ENCODE measurements at regions not wholly inside any gene's neighbourhood (a gene's known extent, or its start where the extent isn't known, plus 50 kb on each side); places are given as distances from the start of the nearest gene placed in this dataset.

DNA sequence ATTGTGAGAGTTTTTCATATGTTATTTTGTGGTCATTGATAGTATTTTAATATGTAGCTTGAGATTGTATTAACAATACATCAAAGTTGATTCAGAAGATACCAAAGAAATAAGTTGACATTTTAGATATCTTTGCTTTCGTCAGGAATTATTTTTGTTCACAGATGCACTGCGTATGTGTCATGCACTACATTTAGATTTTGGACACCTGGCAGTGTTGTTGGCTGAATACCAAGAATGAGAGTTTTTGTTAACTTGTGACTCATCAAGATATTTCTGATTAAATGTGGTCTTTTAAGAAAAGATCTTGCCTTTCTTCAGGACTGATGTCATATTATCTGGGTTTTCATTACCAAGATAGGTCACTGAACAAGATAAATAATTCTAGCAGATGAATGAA, 633.4 kb downstream of the CENPC start:
- TF ChIP-seq TCF12 (IDR thresholded peaks at IDR 0.05; ENCODE audit: low read depth) (no peak), NFIC (IDR thresholded peaks at IDR 0.05) (peak; percentile 41; the same call in 1 of the 2 replicates)

DNA sequence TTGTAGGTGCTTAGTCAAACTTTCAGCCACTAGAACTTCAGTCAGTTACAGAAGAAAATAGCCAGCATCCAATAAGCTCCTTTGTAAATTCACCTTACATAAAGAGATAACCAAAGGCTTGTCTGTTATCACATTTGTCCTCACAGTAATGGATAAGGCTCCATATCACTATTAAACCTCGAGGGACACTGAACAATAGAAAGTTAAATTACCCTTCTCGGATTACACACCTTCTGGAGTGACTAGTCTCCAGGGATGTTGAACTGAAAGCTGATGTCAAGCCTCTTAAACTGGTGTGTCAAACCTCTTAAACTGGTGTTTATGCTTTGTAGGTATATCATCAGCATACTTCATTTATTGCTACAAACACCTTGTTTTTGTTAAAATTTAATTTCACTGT, 639.0 kb downstream of the CENPC start:
- no peak for TF ChIP-seq FOXM1 (IDR thresholded peaks at IDR 0.05; ENCODE audit: borderline replicate concordance, low read depth)
- TF ChIP-seq EGR1 (IDR thresholded peaks at IDR 0.05) = no peak
- TF ChIP-seq TCF12 (IDR thresholded peaks at IDR 0.05; ENCODE audit: low read depth) = no peak
- TF ChIP-seq EP300 (IDR thresholded peaks at IDR 0.05; ENCODE audit: borderline replicate concordance) = no peak
- no peak for TF ChIP-seq TAF1 (IDR thresholded peaks at IDR 0.05; ENCODE audit: low read depth)

DNA sequence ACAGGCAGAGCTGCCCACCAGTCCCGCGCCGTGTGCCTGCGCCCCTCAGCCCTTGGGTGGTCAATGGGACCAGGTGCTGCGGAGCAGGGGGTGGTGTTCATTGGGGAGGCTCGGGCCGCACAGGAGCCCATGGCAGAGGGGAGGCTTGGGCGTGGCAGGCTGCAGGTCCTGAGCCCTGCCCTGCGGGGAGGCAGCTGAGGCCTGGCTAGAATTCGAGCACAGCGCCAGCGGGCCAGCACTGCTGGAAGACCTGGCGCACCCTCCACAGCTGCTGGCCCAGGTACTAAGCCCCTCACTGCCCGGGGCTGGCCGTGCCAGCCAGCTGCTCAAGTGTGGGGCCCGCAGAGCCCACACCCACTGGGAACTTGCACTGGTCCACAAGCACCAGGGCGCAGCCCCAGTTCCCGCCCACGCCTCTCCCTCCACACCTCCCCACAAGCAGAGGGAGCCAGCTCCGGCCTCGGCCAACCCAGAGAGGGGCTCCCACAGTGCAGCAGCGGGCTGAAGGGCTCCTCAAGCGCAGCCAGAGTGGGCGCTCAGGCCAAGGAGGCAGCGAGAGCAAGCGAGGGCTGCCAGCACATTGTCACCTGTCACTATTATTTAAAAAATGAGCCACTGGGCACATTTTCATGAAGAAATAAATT, 645.8 kb downstream of the CENPC start:
- no peak for TF ChIP-seq RAD21 (IDR thresholded peaks at IDR 0.05; ENCODE audit: low read depth)
- no peak for TF ChIP-seq TCF12 (IDR thresholded peaks at IDR 0.05; ENCODE audit: low read depth)
- TF ChIP-seq CEBPB (IDR thresholded peaks at IDR 0.05) = no peak
- no peak for TF ChIP-seq YY1 (IDR thresholded peaks at IDR 0.05; ENCODE audit: low read depth)
- no peak for TF ChIP-seq CREB1 (IDR thresholded peaks at IDR 0.05; ENCODE audit: low read depth)
- no peak for TF ChIP-seq ZBTB7A (IDR thresholded peaks at IDR 0.05; ENCODE audit: low read depth)
- no peak for TF ChIP-seq NFIC (IDR thresholded peaks at IDR 0.05)
- TF ChIP-seq FOXM1 (IDR thresholded peaks at IDR 0.05; ENCODE audit: borderline replicate concordance, low read depth) = no peak
- TF ChIP-seq, protein P1, sequence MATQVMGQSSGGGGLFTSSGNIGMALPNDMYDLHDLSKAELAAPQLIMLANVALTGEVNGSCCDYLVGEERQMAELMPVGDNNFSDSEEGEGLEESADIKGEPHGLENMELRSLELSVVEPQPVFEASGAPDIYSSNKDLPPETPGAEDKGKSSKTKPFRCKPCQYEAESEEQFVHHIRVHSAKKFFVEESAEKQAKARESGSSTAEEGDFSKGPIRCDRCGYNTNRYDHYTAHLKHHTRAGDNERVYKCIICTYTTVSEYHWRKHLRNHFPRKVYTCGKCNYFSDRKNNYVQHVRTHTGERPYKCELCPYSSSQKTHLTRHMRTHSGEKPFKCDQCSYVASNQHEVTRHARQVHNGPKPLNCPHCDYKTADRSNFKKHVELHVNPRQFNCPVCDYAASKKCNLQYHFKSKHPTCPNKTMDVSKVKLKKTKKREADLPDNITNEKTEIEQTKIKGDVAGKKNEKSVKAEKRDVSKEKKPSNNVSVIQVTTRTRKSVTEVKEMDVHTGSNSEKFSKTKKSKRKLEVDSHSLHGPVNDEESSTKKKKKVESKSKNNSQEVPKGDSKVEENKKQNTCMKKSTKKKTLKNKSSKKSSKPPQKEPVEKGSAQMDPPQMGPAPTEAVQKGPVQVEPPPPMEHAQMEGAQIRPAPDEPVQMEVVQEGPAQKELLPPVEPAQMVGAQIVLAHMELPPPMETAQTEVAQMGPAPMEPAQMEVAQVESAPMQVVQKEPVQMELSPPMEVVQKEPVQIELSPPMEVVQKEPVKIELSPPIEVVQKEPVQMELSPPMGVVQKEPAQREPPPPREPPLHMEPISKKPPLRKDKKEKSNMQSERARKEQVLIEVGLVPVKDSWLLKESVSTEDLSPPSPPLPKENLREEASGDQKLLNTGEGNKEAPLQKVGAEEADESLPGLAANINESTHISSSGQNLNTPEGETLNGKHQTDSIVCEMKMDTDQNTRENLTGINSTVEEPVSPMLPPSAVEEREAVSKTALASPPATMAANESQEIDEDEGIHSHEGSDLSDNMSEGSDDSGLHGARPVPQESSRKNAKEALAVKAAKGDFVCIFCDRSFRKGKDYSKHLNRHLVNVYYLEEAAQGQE (IDR thresholded peaks at IDR 0.05; ENCODE audit: low read depth) = no peak
- TF ChIP-seq, protein P2, sequence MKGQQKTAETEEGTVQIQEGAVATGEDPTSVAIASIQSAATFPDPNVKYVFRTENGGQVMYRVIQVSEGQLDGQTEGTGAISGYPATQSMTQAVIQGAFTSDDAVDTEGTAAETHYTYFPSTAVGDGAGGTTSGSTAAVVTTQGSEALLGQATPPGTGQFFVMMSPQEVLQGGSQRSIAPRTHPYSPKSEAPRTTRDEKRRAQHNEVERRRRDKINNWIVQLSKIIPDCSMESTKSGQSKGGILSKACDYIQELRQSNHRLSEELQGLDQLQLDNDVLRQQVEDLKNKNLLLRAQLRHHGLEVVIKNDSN (IDR thresholded peaks at IDR 0.05) = no peak
- TF ChIP-seq TAF1 (IDR thresholded peaks at IDR 0.05; ENCODE audit: low read depth) = no peak

DNA sequence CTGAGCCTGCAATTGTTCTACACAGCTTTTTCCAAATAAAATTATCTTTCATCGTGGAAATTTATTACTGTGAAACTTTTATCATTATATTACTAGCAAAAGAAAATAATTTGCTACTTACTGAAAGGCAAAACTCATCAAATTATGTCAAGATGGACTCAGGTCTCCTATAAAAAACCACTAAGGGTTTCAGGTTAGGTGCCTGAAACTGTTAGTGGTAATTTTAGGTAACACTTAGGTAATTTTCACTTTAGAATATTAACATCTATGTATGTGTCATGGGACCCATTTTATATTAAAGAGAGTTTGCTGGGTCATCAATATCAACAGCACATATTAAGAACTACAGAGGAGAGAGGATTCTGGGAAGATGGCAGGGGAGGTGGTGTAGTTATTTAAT, 651.5 kb downstream of the CENPC start:
- TF ChIP-seq EGR1 (IDR thresholded peaks at IDR 0.05) (no peak), TAF1 (IDR thresholded peaks at IDR 0.05; ENCODE audit: low read depth) (no peak), TEAD4 (IDR thresholded peaks at IDR 0.05) (no peak), RAD21 (IDR thresholded peaks at IDR 0.05; ENCODE audit: low read depth) (no peak), ZBTB7A (IDR thresholded peaks at IDR 0.05; ENCODE audit: low read depth) (no peak), YY1 (IDR thresholded peaks at IDR 0.05; ENCODE audit: low read depth) (no peak), FOXM1 (IDR thresholded peaks at IDR 0.05; ENCODE audit: borderline replicate concordance, low read depth) (no peak), CREB1 (IDR thresholded peaks at IDR 0.05; ENCODE audit: low read depth) (no peak), NFIC (IDR thresholded peaks at IDR 0.05) (no peak), CEBPB (IDR thresholded peaks at IDR 0.05) (no peak), EP300 (IDR thresholded peaks at IDR 0.05; ENCODE audit: borderline replicate concordance) (no peak), TCF12 (IDR thresholded peaks at IDR 0.05; ENCODE audit: low read depth) (no peak)
- TF ChIP-seq, protein P2 (IDR thresholded peaks at IDR 0.05) = no peak
- TF ChIP-seq, protein P3, sequence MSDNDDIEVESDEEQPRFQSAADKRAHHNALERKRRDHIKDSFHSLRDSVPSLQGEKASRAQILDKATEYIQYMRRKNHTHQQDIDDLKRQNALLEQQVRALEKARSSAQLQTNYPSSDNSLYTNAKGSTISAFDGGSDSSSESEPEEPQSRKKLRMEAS (IDR thresholded peaks at IDR 0.05) = no peak
- TF ChIP-seq, protein P1 (IDR thresholded peaks at IDR 0.05; ENCODE audit: low read depth) = no peak

DNA sequence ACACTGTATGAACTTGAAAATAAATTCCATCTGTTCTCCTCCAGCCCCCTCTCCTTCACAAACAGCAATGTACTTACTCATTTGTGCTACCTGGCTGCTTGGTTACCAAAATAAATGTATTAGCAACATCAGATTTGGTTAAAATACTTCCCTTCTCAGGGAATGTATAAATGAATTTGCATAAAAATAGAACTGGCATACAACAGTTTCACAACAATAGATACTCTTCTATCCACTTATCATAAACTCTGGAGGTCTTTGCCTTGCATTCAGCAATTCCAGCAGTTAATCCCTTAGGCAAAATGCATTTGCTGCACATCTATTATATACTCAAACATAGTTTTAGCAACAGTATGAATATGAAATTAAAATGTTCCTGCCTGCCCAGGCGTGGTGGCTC, 658.2 kb downstream of the CENPC start:
- no peak for TF ChIP-seq YY1 (IDR thresholded peaks at IDR 0.05; ENCODE audit: low read depth)
- TF ChIP-seq, protein P2 (IDR thresholded peaks at IDR 0.05) = no peak
- TF ChIP-seq CREB1 (IDR thresholded peaks at IDR 0.05; ENCODE audit: low read depth) = no peak
- TF ChIP-seq, protein P1 (IDR thresholded peaks at IDR 0.05; ENCODE audit: low read depth) = no peak
